PC-3 (cell line): ENCODE measurements at regions not wholly inside any gene's neighbourhood (a gene's known extent, or its start where the extent isn't known, plus 50 kb on each side); places are given as distances from the start of the nearest gene placed in this dataset.

Experiments
- ATAC-seq: fragments of 200-7000 bp; cut with Tn5 transposase; 2 replicates; pipeline ENCODE4 v1.9.1; 2020; ENCODE audit warnings: mild to moderate bottlenecking, moderate library complexity
- BruUV-seq: library from RNA; stranded (reverse); fragments of 400-500 nt; replicated peaks from 2 replicates; lab custom pipeline; 2021; lab: Mats Ljungman, UMichigan
- CTCF ChIA-PET: fragments of 300-600 bp; sonication (Branson Sonifier 250); formaldehyde crosslinking; loops from one replicate; lab custom pipeline; 2022; ENCODE audit warnings: antibody characterized with exemption; lab: Charles Lee
- POLR2A ChIA-PET: fragments of 300-600 bp; sonication (Branson Sonifier 250); formaldehyde crosslinking; loops from one replicate; lab custom pipeline; 2022; ENCODE audit warnings: antibody characterized with exemption; ENCODE audit not compliant: unreplicated experiment; lab: Charles Lee
- DNase-seq: peaks from one replicate; pipeline ENCODE4 v3.0.0-alpha.2; 2015
- H2AFZ ChIP-seq: fragments of 300-600 bp; sonication (generic); 2 replicates; pipeline ENCODE4 v1.6.0; 2016; ENCODE audit warnings: antibody characterized with exemption, low read length
- H3F3A ChIP-seq: fragments of 300-600 bp; sonication (generic); one replicate; pipeline ENCODE4 v1.6.0; 2017; ENCODE audit warnings: antibody characterized with exemption, low read length, control low read depth, mild to moderate bottlenecking; ENCODE audit not compliant: unreplicated experiment
- H3K27ac ChIP-seq: fragments of 300-600 bp; sonication (generic); 2 replicates; pipeline ENCODE4 v1.5.1; 2016; ENCODE audit warnings: mild to moderate bottlenecking, low read length
- H3K27me3 ChIP-seq: fragments of 300-600 bp; sonication (generic); 2 replicates; pipeline ENCODE4 v1.6.1; 2016; ENCODE audit warnings: low read length, mixed read lengths
- H3K36me3 ChIP-seq: fragments of 300-600 bp; sonication (generic); 2 replicates; pipeline ENCODE4 v1.6.1; 2016; ENCODE audit warnings: low read depth, mixed run types, low read length, mixed read lengths
- H3K4me1 ChIP-seq: fragments of 300-600 bp; sonication (generic); 2 replicates; pipeline ENCODE4 v1.5.1; 2016; ENCODE audit warnings: low read length; ENCODE audit not compliant: insufficient read depth
- H3K4me2 ChIP-seq: fragments of 300-600 bp; sonication (generic); 2 replicates; pipeline ENCODE4 v1.6.0; 2016; ENCODE audit warnings: low read length
- H3K4me3 ChIP-seq: fragments of 300-600 bp; sonication (generic); 2 replicates; pipeline ENCODE4 v1.5.1; 2016; ENCODE audit warnings: mild to moderate bottlenecking, low read length, mixed read lengths
- H3K79me2 ChIP-seq: fragments of 300-600 bp; sonication (generic); 2 replicates; pipeline ENCODE4 v1.6.1; 2017; ENCODE audit warnings: low read length, mixed read lengths
- H3K9ac ChIP-seq: fragments of 300-600 bp; sonication (generic); 2 replicates; pipeline ENCODE4 v1.6.0; 2016; ENCODE audit warnings: mild to moderate bottlenecking, low read length
- H3K9me2 ChIP-seq: fragments of 300-600 bp; sonication (generic); replicated peaks from 2 replicates; pipeline ENCODE4 v1.6.1; 2016; ENCODE audit warnings: mixed run types, low read length, mixed read lengths
- H3K9me3 ChIP-seq: fragments of 300-600 bp; sonication (generic); 2 replicates; pipeline ENCODE4 v1.6.1; 2016; ENCODE audit warnings: low read length, mixed read lengths
- H4K20me1 ChIP-seq: fragments of 300-600 bp; sonication (generic); 2 replicates; pipeline ENCODE4 v1.6.1; 2016; ENCODE audit warnings: low read length, mixed read lengths
- EZH2 ChIP-seq: fragments of 300-600 bp; sonication (generic); IDR thresholded peaks from one replicate; pipeline ENCODE4 v1.6.1; 2017; ENCODE audit warnings: antibody characterized with exemption, mild to moderate bottlenecking, low read length; ENCODE audit not compliant: unreplicated experiment
- EZH2phosphoT487 ChIP-seq: fragments of 300-600 bp; sonication (generic); IDR thresholded peaks from 2 replicates; pipeline ENCODE4 v1.6.1; 2018; ENCODE audit warnings: mild to moderate bottlenecking, antibody characterized with exemption, low read length, borderline replicate concordance
- intact Hi-C: fragments of 100-400 bp; cut with micrococcal nuclease; formaldehyde crosslinking; loops from 2 replicates; pipeline ENCODE4 v1.9.0; 2023
- TF ChIP-seq, protein P1 (sequence below): fragments of 300-600 bp; sonication (generic); conservative IDR thresholded peaks from 2 replicates; pipeline ENCODE4 v1.5.1; 2017; ENCODE audit warnings: antibody characterized with exemption, low read depth, mild to moderate bottlenecking, low read length

GRCh38 chr11:128335729-128336128 lies 251.6 kb downstream of the ETS1 start:
- POLR2A ChIA-PET = interaction anchor here (0.6 to 0.9 kb wide), 2 partner anchors 113 to 183 kb away, joined by 4 to 7 read pairs; no protein-coding TSS in a partner anchor
- Histone ChIP-seq H3K79me2 (no peaks in the 10 kb centered on the region), H3K4me2 (peak overlapping the region; percentile 67), H3K9me3 (no peaks in the 10 kb centered on the region), H2AFZ (no peak overlapping the region), H3K9me2 (no peaks in the 10 kb centered on the region), H3F3A (peaks cover 6% of the 10 kb centered on the region), H4K20me1 (no peaks in the 10 kb centered on the region), H3K36me3 (no peaks in the 10 kb centered on the region), H3K9ac (peak overlapping the region; percentile 78), H3K4me3 (no peak overlapping the region), H3K4me1 (peaks cover 46% of the 10 kb centered on the region), H3K27me3 (no peaks in the 10 kb centered on the region), H3K27ac (peak overlapping the region; percentile 96)
- intact Hi-C loops = loop anchor here (2.0 to 10.0 kb wide), 2 partner anchors 77 to 159 kb away; no protein-coding TSS in a partner anchor
- CTCF ChIA-PET = interaction anchor here (0.9 to 1.8 kb wide), 4 partner anchors 113 to 296 kb away, joined by 4 read pairs; no protein-coding TSS in a partner anchor
- DNase-seq = no peak
- BruUV-seq = no TSS peak
- TF ChIP-seq EZH2phosphoT487 (no peak), EZH2 (no peak)
- TF ChIP-seq, protein P1, sequence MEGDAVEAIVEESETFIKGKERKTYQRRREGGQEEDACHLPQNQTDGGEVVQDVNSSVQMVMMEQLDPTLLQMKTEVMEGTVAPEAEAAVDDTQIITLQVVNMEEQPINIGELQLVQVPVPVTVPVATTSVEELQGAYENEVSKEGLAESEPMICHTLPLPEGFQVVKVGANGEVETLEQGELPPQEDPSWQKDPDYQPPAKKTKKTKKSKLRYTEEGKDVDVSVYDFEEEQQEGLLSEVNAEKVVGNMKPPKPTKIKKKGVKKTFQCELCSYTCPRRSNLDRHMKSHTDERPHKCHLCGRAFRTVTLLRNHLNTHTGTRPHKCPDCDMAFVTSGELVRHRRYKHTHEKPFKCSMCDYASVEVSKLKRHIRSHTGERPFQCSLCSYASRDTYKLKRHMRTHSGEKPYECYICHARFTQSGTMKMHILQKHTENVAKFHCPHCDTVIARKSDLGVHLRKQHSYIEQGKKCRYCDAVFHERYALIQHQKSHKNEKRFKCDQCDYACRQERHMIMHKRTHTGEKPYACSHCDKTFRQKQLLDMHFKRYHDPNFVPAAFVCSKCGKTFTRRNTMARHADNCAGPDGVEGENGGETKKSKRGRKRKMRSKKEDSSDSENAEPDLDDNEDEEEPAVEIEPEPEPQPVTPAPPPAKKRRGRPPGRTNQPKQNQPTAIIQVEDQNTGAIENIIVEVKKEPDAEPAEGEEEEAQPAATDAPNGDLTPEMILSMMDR = no peak
- ATAC-seq = no peak

DNA sequence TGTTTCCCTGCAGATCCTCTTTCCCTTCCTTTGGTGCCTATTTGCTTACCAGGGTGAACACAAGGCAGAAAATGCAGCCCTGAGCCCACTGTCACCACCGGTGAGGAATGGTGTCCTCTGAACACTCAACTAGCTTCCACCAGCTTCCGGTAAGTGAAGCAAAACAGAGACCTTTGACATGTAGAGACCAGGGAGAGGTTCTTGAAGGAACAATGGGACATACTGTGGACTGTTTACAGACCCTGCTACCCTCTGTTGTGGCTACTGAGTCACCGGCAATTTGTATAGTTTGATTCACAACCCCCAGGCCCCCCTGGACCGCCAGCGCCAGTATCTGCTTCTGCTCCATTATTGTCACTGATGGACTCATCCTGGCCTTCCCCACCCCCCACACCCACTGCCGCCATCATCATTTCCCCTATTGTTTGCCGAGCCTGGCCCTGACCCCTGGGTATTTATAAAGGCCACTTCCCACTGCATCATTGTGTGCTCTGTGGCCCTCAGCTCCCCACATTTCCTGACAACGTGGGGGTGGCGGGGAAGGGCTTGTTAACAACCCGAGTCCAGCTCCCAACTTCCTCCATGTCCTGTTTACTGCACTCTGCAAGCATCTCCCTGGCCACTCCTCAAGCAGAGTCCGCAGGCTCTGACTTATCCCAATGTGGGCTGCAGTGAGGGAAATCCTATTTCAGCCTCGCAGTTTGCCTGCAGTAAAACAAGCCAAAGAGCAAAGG lies 252.9 kb downstream of the ETS1 start:
- Histone ChIP-seq H3K27me3 (no peaks in the 10 kb centered on the region), H2AFZ (peak overlapping the region; percentile 45), H3K4me1 (peaks cover 45% of the 10 kb centered on the region), H3F3A (peaks cover 6% of the 10 kb centered on the region), H3K9me3 (no peaks in the 10 kb centered on the region), H3K27ac (peak overlapping the region; percentile 96), H4K20me1 (no peaks in the 10 kb centered on the region), H3K9me2 (no peaks in the 10 kb centered on the region), H3K9ac (peak overlapping the region; percentile 78), H3K4me3 (peak overlapping the region; percentile 20; the same call in 1 of the 2 replicates), H3K36me3 (no peaks in the 10 kb centered on the region), H3K79me2 (no peaks in the 10 kb centered on the region), H3K4me2 (peak overlapping the region; percentile 67)
- ChIA-PET CTCF (interaction anchor here (0.6 to 1.8 kb wide), 5 partner anchors 8 to 162 kb away, joined by 3 to 5 read pairs (median 3); no protein-coding TSS in a partner anchor), POLR2A (interaction anchor here (0.5 to 1.4 kb wide), 7 partner anchors 12 to 184 kb away, joined by 3 to 10 read pairs (median 4); no protein-coding TSS in a partner anchor)
- ATAC-seq = peak; percentile 66
- intact Hi-C loops = loop anchor here (1.0 to 10.0 kb wide), 10 partner anchors 8 to 296 kb away; no protein-coding TSS in a partner anchor
- peak; percentile 96 for DNase-seq
- TF ChIP-seq EZH2phosphoT487 (no peak), EZH2 (no peak)
- TF ChIP-seq, protein P1 = no peak
- no TSS peak for BruUV-seq
